Esophagus muscularis mucosa (tissue), 4 donors: ENCODE measurements at regions not wholly inside any gene's neighbourhood (a gene's known extent, or its start where the extent isn't known, plus 50 kb on each side); places are given as distances from the start of the nearest gene placed in this dataset.

Experiments
- CTCF ChIP-seq, 3 experiments: fragments of 200-600 bp in 2 of 3; fragments of 450-650 bp in 1 of 3; sonication (generic) in 2 of 3; IDR thresholded peaks; one replicate each; pipeline ENCODE4 v1.5.1; 2017 to 2019; ENCODE audit warnings: antibody characterized with exemption in 3 of 3, mild to moderate bottlenecking in 2 of 3, moderate library complexity in 1 of 3
- EP300 ChIP-seq: sonication (generic); formaldehyde crosslinking; IDR thresholded peaks from one replicate; pipeline ENCODE4 v1.6.1; 2017; ENCODE audit warnings: antibody characterized with exemption
- POLR2A ChIP-seq: fragments of 450-650 bp; IDR thresholded peaks from one replicate; pipeline ENCODE4 v1.6.1; 2017; ENCODE audit warnings: antibody characterized with exemption, moderate library complexity, mild to moderate bottlenecking, low read depth
- POLR2AphosphoS5 ChIP-seq, 2 donors: sonication (generic); formaldehyde crosslinking; IDR thresholded peaks; one replicate each; pipeline ENCODE4 v1.6.1; 2017; ENCODE audit warnings: antibody characterized with exemption in 2 of 2

- TF ChIP-seq POLR2A: no peak
- TF ChIP-seq EP300: no peak
- TF ChIP-seq CTCF (IDR thresholded peaks at IDR 0.05): no peak
- TF ChIP-seq POLR2AphosphoS5 (IDR thresholded peaks at IDR 0.05): no peak
Measured at GRCh38 chr2:35986871-35987270, 368.7 kb upstream of the CRIM1 start.
